GM10248 (cell line): ENCODE measurements at regions not wholly inside any gene's neighbourhood (a gene's known extent, or its start where the extent isn't known, plus 50 kb on each side); places are given as distances from the start of the nearest gene placed in this dataset.

ENCODE experiments used
- CTCF ChIA-PET: fragments of 300-600 bp; sonication (Branson Sonifier 250); formaldehyde crosslinking; extraction: SDS; loops from one replicate; lab custom pipeline; 2021; ENCODE audit warnings: antibody characterized with exemption; lab: Yijun Ruan, JAX
- POLR2A ChIA-PET: fragments of 350-650 bp; sonication (Branson Sonifier 250); formaldehyde crosslinking; extraction: SDS; loops from one replicate; lab custom pipeline; 2020; ENCODE audit warnings: antibody characterized with exemption; lab: Yijun Ruan, JAX
- DNase-seq: peaks from one replicate; pipeline ENCODE4 v3.0.0; 2012; ENCODE audit errors: extremely low spot score
- TF ChIP-seq, protein P1 (sequence below): IDR thresholded peaks from 2 replicates; pipeline ENCODE4 v1.5.1; 2012; ENCODE audit warnings: mild to moderate bottlenecking, low read depth; ENCODE audit errors: extremely low read depth, missing control alignments, control extremely low read depth

DNA sequence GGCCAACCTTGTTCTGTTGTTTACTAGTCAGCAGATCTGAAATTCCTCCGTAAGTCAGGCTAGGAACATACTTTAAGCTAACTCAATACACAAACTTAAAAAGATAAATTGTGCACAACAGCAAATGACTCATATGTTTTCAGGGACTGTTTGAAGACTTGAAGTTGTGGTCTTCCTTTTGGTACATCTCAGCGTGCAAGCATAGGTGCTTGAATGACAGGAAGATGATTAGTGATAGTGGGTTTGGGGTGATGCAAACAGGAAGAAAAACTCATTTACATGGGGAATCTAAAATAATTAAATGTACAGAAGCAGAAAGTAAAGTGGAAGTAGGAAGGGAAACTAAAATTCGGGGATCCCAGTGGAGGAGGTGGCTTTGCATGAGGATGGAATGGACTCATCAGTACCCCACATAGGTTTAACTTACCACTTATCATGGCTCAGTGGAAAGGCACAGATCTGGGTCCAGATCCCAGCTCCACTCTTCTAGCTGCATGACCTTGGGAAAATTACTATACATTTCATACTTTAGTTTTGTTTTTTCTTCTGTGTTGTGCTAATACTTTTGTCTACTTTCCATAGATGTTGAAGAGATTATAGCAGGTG, 122.3 kb downstream of the XCL2 start:
- TF ChIP-seq, protein P1, sequence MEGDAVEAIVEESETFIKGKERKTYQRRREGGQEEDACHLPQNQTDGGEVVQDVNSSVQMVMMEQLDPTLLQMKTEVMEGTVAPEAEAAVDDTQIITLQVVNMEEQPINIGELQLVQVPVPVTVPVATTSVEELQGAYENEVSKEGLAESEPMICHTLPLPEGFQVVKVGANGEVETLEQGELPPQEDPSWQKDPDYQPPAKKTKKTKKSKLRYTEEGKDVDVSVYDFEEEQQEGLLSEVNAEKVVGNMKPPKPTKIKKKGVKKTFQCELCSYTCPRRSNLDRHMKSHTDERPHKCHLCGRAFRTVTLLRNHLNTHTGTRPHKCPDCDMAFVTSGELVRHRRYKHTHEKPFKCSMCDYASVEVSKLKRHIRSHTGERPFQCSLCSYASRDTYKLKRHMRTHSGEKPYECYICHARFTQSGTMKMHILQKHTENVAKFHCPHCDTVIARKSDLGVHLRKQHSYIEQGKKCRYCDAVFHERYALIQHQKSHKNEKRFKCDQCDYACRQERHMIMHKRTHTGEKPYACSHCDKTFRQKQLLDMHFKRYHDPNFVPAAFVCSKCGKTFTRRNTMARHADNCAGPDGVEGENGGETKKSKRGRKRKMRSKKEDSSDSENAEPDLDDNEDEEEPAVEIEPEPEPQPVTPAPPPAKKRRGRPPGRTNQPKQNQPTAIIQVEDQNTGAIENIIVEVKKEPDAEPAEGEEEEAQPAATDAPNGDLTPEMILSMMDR, result no peak
- POLR2A ChIA-PET, result no interaction called here
- CTCF ChIA-PET, result interaction anchor here (0.9 to 1.1 kb wide), 3 partner anchors 15 to 79 kb away, joined by 3 to 4 read pairs (median 3); no protein-coding TSS in a partner anchor
- DNase-seq, result no peak

DNA sequence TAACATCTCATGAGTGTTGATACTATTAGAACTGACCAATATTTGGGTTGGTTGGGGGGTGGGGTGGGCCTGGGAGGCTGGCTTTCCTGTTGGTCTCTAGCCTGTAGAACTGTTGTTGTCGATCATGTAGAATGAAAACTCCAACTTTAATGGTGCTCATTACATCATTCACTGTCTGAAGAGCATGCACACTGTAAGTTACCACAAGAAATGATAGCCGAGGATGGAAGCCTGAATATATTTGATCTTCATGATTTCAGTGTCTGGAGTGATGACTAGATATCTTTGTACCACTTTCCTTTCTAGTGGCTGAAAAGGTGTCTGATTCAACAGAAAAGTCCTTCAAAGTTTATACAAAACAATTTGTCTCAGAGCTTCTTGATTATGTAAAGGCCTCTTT, 123.6 kb downstream of the XCL2 start:
- TF ChIP-seq, protein P1, result no peak

DNA sequence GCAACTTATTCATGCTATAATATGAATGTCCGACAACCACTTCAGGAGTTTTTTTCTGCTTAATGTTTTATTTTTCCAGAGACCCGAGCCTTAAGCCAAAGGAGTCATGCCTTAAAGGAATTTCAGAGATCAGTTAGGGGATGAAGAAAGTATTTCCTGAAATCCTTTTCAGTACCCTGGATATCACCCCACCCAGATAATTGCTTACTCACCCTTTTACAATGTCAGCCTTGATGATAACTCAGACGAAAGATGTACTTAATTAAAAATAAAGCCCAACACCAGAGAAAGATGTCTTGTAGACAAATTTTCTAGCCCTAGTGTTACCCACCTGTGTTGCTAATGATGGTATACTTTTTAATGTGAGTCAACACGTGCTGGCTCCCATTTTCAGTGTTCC, 124.1 kb downstream of the XCL2 start:
- TF ChIP-seq, protein P1, result no peak
- CTCF ChIA-PET, result no interaction called here
- POLR2A ChIA-PET, result no interaction called here
- DNase-seq, result no peak

More for the DNA sequence above, 123.6 kb downstream of the XCL2 start:
- POLR2A ChIA-PET, result no interaction called here
- DNase-seq, result no peak
- CTCF ChIA-PET, result interaction anchor here (1.1 kb wide), 1 partner anchor 16 kb away, joined by 3 read pairs; no protein-coding TSS in a partner anchor

DNA sequence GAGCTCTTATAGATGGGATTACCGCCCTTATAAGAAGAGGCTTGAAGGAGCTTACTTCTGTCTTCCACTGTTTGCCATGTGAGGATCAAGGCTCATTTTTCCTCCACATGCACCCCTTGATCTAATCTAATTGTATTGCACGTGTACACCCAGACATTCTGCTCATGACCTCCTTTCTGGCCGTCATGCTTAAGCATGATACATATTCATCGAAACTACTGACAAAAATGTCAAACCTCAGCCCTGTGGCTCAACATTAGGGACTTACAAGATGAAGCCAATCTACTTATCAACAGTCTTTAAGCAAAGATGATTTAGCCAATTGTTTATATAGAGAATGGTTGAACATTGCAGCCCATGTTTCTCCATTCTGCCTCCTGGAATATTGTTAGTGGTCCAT, 127.6 kb downstream of the XCL2 start:
- POLR2A ChIA-PET, result no interaction called here
- TF ChIP-seq, protein P1, result no peak
- CTCF ChIA-PET, result no interaction called here
- no peak for DNase-seq

DNA sequence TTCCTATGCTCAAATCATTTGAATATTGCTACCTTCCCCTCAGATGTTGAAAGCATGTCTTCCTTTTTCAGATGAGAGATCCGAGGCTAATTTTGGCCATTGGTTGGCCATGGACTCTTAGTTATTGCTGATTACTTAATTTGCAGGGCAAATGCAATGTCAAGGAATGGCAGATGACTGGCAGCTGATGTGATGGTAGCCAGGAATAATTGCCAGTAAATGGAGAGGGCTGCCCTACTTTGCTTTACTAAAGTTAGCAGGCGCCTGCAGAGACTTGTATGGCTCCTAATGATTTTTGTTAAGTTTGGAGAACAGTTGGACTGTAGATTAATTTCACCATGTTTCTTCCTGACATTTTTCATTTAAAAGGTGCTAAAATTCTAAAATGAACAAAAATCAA, 128.9 kb downstream of the XCL2 start:
- TF ChIP-seq, protein P1, result no peak
- ChIA-PET CTCF (interaction anchor here (0.8 to 1.3 kb wide), 2 partner anchors 11 to 22 kb away, joined by 3 read pairs; no protein-coding TSS in a partner anchor), POLR2A (no interaction called here)
- no peak for DNase-seq

DNA sequence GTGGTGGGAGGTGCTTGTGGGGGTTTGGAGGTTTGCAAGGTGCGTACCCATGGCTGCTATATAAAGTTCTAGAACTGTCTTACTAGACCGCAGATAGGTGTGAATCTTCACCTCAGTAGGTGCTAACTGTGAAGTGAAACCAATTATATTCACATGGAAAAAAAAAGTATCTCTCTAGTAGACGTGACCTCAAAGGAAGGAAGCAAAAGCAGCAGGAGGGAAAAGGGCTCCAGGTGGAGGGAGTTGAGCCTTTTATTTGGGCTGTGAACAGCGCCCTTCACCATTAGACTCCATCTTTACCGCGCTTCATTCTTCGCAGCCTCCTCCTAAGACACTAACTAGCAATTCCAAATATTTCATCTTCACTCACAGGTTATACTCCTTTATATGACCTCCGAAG, 129.8 kb downstream of the TBX19 start:
- no peak for DNase-seq
- TF ChIP-seq, protein P1, result no peak
- POLR2A ChIA-PET, result no interaction called here
- CTCF ChIA-PET, result no interaction called here
